Stimulated activated CD4-positive, alpha-beta T cell treated with anti-CD3 and anti-CD28 coated beads, Interleukin-12 subunit alpha, Interleukin-12 subunit beta, amount 100 ng/mL, for 24 hours (primary cell): ENCODE measurements at regions not wholly inside any gene's neighbourhood (a gene's known extent, or its start where the extent isn't known, plus 50 kb on each side); places are given as distances from the start of the nearest gene placed in this dataset.

Source experiments
- DNase-seq, 2 experiments: peaks; one replicate each; pipeline ENCODE4 v3.0.0-alpha.2; 2020; ENCODE audit warnings: low read depth in 2 of 2

DNA sequence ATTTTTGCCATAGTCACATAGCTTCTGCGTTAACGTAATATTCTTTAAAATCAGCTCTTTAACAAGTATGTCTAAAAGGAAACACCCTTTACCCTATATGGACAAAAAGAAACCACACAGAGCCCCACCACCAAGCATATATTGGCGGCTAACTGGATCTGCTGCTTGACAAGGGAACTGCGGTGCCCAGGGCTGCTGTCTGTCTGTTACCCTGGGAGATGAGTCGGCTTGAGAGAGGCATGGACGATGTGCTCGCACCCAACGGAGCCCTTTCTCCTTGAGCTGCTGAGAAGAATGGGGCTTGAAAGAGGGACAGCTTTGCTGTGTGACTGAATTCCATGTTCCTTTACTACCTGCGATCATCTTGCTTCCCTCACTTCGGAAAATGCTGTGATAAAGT lies 158.6 kb upstream of the SHB start:
- no peak for DNase-seq

DNA sequence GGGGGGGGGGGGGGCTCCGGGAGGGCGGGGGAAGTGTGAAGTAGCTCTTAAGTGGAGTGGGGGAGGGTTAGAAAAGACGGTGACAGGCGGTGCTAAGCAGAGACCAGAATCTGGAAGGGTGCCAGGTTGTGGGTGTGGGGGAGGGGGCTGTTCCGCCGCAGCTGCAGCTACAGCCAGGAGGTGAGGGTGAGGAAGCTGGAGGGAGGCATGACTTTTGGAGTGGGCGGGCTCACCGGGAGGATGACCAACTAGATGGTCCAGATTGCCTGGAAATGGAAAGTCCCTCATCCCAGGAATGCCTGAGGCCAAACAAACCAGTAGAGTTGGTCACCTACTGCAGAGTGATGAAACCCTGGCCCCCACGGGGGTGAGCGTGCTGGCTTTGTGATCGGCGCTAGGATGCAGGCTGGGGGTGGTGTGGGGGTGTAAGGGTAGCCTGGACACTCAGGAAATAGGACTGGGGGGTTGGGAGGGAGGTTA lies 158.1 kb upstream of the SHB start:
- DNase-seq: peak; percentile 34 to 57

DNA sequence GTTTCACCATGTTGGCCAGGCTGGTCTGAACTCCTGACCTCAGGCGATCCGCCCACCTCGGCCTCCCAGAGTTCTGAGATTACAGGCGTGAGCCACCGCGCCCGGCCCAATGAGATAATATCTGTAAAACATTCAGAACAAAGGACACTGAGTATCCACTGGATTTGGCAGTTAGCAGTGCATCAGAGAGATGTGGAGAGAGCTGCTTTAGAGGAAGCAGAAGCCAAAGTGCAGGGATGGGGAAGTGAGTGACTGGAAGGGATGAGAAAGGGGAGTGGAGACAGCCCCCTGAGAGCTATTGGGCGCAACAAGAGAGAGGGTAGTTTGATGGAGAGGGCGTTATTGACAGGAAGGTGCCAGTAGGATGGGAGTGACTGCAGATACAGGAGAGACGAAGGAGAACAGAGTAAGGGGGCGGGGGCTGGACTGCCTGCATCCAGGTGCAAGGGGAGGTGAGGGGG lies 157.5 kb upstream of the SHB start:
- DNase-seq: no peak

DNA sequence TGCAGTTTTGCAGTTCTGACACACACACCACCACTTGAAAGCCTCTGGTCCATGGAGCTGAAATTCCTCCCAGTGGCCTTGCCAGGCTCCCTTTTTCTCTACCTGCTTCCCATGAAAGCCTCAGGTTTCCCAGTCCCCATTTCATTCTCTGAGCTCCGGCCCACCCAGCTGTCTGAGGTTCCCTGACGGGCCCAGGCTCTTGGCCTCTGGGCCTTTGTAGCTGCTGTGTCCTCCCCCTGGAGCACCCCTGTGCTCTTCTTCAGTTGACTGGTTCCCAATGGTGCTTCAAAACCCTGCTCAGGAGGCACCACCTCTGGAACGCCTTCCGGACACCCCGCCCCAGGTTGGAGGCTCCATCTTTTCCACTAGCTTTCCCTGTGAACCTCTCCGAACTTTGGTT lies 155.9 kb upstream of the SHB start:
- DNase-seq: no peak

DNA sequence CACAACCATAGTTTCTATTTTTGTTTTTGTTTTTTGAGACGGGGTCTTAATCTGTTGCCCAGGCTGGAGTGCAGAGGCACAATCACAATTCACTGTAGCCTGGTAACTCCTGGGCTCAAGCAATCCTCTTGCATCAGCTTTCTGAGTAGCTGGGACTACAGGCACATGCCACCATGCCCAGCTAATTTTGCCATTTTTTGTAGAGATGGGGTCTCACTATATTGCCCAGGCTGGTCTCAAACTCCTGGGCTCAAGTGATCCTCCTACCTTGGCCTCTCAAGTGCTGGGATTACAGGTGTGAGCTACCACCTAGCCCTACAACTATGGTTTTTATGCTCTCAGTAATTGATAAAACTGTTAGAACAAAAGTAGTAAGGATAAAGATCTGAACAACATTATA lies 147.5 kb upstream of the SHB start:
- DNase-seq: no peak

DNA sequence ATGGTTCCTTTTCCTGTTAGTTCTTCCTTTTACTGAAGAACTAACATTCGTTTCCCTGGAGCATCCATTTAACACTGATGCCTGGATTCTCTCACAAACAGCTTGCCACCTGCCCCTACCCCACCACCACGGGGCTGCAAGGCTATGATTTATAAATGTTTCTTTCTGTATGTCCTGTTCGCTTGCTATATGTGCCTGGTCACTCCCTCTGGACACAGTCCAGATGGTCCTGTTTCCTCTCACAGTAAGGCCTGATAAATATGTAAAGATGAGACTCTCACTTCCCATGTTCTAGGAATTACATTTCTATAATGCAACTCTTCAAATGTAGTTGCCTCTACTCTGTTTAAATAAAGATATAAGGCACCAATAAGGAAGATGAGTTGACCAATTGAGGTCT lies 146.4 kb upstream of the SHB start:
- no peak for DNase-seq

DNA sequence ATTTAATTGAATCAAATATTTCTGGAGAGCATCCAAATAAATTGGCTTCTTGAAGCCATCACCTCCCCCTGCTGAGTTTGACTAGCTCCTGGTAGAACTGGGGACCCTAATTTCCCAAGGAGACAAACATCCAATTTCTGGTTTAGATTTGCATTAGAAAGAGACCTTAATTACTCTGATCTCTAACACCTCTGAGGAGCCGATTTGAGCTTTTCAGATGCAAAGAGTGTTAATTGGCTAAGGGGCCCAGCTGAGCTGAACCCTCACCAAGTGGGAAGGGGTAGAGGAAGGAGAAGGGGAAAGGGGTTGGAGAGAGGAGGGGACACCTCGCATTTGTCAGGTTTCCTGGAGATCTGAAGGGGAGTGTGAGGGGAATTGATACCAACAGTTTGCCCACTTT lies 145.4 kb upstream of the SHB start:
- no peak for DNase-seq

DNA sequence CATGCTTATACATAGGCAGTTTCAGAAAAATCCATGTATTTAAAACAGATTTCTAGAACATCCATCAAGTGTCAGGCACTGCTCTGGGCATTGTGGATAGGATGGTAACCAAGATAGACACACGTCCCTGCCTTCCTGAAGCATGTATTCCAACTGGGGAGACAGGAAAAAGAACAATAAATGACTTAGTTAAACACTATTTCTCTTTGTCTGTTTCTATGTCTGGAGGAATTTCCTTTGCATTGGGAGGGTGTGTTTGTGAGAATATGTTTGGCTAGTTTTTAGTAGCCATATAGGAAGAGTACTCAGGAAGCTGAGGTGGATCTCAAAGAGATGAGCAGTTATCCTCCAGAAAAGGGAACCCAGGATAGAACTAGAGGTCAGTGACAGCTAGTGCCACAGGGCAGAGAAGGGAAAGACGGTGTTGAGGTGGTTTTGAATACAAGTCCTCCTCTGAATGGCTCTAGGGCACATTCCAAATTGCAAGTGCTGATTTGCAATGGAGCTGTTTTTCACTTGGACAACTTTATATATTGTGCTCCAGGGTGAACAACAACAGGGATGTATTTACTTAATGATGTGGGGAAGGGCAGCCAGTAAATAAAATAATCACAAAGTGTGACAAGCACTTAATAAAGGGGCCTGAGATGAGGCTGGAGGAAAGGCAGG lies 144.7 kb upstream of the SHB start:
- no peak for DNase-seq

DNA sequence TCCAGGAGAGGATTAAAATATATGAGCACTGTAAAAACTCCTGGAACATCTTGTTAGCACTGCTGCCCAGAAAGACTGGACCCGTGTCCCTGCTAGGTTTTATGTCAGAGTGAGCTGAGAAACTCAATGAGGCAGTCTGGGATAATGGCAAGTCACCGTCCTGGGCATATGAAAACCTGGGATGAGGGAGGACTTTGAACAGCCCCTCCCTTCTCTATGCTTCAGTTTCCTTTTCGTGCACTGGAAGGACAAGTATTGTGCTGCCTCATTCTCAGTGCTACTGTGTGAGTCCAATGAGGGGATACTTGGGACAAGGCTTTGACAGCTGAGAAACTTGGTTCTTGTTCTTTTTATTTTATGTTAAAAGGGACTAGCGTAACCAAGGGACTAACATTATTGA lies 143.0 kb upstream of the SHB start:
- DNase-seq: no peak

DNA sequence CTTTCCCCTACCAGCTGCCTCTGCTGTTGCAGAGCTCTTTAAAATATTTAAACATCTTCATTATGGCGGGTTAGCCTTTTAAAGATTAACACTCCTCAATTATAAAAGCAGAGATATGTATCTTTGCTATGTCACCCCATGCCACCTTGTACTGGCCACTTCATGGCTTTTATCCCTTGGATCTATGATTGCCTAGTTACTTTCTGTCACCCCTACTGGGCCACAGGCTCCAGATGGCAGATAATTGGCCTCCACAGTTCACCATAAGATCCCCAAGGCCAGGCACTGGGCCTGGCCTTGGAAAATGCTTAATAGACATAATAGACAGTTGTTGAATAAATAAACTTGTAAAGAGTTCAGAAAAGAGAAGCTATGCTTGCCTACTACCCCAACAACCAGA lies 142.0 kb upstream of the SHB start:
- DNase-seq: no peak

DNA sequence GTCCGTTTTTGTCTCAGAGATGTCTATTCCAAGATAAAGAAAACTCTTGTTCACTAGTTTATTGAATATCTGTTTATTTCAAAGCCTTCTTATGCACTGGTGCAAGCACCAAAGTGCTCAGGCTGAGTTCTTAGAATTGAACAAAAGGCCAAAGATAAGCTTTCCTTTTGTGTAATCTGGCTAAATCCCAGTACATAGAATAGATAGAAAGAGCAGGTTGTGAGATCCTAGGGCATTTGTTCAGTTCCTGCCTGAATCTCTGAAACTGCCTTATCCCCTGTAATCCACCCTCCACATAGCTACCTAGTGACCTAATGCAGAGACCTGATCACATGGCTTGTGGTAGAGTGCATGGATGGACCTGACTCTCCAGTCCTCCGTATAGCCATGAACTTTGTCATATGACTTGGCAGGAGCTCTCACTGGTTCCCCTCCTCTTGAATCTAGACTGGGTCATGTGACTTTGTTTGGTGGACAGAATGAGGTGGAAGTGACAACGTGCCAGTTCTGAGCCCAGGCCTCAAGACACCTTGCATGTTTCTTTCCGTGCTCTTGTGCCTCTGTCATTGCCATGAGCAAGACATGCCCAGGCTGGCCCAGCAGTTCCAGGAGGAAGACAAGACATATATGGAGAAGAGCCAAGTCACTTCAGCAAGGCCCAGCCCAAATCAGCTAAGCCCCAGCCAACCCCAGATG lies 139.3 kb upstream of the SHB start:
- DNase-seq: no peak

DNA sequence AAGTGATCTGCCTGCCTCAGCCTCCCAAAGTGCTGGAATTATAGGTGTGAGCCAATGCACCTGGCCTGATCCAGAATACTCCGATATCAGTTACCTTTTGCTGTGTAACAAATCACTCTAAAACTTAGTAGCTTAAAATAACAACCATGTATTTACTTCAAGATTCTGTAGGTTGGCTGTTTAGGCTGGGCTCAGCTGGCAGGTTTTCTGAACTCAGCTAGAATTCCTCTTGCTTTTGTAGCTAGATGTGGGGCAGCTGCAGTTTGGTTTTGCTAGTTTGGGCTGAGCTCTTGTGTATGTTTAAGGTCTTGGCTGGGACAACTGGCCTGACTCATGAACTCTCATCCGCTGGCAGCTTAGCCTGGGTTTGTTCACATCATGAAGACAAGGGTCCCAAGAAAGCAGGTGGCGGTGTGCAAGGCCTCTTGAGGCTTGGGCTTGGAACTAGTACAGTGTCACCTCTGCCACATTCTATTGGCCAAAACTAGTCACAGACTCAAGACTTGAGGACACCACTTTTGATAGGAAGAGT lies 138.3 kb upstream of the SHB start:
- no peak for DNase-seq

DNA sequence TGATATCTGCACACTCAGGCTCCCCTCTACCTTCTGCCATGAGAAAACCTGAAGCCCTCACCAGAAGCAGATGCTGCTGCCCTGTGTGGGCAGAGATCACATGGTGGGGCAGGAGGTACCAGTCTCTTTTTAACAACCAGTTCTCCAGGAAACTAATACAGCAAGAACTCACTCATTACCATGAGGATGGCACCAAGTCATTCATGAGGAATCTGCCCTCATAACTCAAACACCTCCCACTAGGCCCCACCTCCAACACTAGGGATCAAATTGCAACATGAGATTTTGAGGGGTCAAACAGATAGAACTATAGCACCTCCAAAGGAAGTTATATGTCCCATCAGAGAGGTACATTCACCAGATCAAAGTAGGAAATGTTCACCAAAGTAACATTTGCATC lies 136.3 kb upstream of the SHB start:
- no peak for DNase-seq

DNA sequence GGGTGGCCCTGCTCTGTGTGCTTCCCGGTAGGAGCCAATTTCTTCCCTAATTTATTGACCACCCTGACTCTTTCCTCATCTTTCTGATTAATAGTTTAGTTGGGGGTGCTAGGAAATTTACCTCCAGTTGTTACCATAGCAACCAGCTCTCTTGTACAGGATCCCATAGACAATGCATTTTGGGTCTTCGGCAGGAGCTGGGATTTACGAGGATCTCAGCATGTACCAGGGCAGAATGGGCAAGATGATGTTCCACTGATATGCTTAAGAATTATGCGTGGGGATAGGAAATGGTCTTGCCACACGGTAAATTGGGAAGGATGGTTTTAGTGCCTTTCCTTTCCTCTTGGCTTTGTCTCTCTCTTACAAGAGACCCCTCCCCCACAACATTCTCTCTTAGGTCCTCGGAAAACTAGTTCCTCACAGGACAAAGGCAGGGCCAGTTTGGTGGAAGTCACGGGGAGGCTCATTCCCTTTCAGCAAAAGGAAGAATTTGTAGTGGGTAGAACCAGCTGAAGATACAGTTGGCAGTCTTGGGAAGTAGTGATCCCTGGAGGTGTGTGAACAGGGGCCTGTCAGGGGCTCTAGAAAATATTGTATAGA lies 133.4 kb upstream of the SHB start:
- no peak for DNase-seq

DNA sequence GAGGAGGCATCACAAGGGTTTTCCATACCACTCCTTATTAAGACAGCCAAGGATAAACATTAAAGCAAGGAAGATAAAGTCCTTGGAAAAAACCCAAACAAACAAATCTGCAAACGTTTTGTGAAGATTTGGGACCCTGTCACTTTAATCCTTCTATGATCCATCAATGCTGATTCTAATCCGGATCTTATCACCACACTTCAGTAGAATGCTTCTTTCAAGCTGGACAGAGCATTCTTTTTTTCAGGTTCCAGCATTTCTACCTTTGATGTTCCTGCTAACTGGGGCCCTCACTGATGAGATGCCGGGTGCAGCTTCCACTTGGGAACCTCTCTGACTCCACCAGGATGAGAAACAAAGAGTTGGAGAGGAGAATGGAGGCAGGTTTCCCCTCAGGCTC lies 132.8 kb upstream of the SHB start:
- no peak for DNase-seq

DNA sequence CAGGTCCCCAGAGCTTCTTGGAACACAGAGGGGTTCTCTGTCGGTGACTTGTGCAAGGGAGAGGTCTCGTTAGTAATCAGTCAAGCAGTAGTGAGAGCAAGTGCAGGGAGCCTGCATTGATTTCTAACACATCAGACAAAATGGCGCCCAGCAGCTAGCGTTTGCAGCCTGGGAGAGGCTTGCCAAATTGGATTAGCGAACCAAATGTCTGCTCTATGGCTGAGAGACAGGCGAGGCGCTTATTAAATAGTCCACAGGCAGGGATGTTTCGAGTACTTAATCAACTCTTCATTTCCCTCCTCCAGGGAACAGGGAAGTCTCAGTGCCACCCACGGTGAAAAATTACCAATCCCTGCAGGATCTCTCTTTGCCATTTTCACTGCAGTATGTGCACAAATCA lies 131.4 kb upstream of the SHB start:
- no peak for DNase-seq

DNA sequence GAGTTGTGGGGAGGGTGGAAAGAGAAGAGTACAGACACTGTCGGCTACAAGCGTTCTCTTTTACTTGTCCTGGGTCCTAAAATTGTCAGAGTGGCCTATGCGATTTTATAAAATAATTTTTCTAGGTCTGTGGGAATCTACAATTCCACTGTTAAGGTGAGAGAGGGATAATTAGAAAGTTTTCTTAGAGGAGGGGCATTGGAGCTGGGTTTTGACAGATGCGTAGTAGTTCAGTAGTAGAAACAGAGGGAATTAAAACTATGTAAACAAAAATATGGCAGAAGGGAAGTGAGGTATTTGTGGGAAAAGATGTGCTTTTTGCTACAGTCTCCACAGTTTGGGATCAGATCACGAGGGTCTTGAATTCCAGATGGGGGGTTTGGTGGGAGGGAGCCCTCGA lies 129.1 kb upstream of the SHB start:
- no peak for DNase-seq

DNA sequence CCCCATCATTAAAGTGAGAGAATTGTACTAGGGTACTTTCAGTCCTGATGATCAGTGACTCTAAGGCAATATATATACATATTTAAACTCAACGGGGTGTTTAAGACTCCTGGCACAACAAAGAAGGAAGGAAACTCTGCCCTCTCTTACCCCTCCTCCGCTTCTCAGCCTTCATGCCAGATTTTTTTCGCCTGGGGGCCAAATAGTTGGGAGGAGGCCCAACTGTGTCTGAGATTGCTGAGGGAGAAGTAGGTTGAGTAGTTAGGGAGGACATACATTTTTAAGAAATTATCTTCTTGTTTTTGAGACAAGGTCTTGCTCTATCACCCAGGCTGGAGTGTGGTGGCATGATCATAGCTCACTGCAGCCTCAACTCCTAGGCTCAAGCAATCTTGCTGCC lies 127.7 kb upstream of the SHB start:
- DNase-seq: no peak

DNA sequence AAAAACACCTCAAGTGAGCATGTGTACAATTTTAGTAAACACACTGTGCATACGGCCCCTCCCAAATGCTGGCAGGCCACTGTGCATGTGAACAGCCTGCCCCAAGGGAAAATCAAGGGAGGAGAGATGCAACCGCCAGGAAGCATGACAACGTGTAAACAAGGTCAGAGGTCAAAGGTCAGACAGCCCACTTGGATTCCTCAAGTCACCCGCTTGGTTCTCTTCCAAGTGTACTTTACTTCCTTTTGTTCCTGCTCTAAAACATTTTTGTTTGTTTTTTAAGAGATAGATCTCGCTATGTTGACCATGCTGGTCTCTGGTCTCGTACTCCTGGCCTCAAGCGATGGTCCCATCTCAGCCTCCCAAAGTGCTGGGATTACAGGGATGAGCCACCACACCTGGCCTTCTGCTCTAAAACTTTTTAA lies 126.7 kb upstream of the SHB start:
- DNase-seq: no peak

DNA sequence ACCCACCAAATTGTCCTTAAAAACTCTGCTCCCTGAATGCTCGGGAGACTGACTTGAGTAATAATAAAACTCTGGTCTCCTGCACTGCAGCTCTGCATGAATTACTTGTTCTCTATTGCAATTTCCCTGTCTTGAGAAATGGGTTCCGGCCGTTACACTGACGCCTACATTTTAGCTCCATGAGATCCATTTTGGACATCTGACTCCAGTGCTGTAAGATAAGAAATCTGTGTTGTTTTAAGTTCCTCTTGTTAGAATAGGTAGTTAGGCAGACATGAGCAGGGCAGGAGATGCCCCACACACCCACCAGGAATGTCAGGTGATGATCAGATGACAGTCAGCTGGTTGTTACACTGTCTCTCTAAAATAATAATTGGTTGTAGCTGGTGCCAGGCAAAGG lies 125.8 kb upstream of the SHB start:
- DNase-seq: no peak

DNA sequence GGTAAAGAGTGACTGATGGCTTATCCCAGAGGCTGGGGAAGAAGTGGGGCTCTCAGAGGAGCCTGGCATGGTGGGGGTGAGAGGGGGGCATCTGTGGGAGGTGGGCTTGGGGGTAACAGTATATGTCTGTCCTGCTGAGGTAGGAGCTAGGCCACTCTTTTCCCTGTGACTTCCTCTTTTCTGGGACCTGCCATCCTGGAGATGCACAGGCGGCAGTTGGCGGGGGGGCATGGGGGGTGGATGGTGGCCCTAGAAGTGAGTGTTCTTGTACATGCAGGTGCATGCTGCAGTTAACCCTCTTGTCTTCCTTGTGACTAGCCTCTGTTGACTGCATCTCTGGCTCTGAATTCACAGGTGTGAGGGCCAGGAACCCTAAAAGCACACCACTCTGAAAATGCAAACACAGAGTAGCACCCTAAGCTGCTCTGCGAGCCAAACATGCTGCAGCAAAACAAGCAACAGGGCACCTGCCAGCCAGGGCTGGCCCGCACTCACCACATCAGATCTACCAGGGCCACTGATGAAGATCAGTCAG lies 123.8 kb upstream of the SHB start:
- DNase-seq: no peak

DNA sequence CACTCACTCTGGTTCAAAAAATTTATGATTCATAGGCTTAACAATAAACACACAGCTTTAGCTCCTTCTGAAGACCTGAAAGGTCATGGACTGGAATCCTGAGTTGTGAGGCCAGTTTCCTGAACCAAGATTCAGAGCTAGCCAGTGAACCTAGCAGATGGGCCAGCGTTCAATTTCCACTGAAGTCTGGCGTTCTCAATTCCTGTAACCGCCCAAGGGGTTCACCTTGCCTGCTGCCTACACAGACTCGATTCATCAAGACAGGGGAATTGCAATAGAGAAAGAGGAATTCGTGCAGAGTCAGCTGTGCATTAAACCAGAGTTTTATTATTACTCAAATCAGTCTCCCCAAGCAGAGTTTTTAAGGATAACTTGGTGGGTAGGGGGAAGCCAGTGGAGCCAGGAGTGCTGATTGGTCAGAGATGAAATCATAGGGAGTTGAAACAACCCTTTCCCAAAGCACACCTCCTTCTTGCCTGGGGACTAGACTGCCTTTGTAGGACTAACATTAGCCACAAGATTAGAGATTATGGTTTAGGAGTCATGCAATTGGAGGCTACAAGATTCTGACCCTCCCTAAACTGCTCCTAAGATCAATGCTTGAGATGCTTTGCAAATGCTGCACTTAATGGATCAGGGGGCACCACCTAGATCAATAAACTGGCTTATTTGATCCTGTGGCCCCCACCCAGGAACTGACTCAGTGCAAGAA lies 117.5 kb upstream of the SHB start:
- DNase-seq: no peak
